Myocyte (in vitro differentiated cells): ENCODE measurements at regions not wholly inside any gene's neighbourhood (a gene's known extent, or its start where the extent isn't known, plus 50 kb on each side); places are given as distances from the start of the nearest gene placed in this dataset.
"Not testable (repeated sequence)": the region's sequence is repeated elsewhere in the genome, so short reads cannot be mapped to it uniquely, and the experiment has no call there.

Source experiments
- DNase-seq: peaks from one replicate; pipeline ENCODE4 v3.0.0-alpha.2; 2012; ENCODE audit warnings: low read depth

DNA sequence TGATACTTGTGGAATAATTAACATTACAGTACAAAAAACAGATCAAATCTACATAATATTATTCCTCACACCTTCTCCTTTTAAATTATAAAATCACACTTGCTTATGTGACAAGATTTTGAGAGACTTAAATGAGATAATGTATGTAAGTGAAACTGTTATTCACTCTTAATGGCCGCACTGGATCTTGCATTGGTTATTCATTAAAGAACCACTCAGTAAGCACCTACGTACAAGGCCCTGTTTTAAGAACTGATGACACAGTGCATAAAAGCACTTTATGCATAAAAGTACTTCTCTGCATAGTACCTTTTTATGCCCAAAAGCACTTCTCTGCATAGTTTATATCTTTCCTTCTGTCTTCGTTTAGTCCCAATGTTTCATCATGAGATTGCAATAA, 172.1 kb downstream of the GOLGA6L6 start:
- DNase-seq: no peak

DNA sequence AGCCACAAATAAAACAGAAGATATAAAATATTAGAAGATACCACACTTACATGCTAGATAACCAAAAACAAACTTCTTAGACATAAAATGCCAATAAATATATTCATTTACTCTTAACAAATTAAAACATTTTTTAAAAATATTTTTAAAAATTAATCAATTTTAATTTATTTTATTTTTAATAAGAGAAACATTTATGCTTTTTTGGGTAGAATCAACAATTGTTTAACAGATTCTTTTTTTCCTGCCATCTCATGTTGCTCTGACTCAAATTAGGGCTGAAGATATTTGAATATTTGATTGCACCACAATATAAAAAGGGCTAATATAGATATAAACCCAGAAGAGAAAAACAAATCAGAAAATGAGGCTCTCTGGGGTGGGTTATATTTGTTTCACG, 172.6 kb downstream of the GOLGA6L6 start:
- no peak for DNase-seq

- DNase-seq: no peak
These were observed 174.5 kb downstream of the GOLGA6L6 start for GRCh38 chr15:20367093-20367492.

DNA sequence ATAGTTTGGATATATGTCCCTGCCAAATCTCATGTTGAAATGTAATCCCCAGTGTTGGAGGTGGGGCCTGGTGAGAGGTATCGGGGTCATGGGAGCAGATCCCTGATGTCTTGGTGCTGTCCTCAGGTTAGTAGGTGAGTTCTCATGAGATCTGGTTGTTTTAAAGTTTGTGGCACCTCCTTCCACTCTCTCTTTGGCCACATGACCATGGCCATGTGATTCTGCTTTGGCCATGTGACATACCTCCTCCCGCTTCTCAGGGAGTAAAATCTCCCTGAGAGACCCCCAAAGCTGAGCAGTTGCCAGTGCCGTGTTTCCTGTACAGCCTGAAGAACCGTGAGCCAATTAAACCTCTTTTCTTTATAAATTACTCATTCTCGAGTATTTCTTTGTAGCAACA, 178.0 kb downstream of the GOLGA6L6 start:
- DNase-seq: not testable (repeated sequence)

- DNase-seq: no peak
These were observed 180.5 kb downstream of the GOLGA6L6 start for GRCh38 chr15:20361091-20361490.

DNA sequence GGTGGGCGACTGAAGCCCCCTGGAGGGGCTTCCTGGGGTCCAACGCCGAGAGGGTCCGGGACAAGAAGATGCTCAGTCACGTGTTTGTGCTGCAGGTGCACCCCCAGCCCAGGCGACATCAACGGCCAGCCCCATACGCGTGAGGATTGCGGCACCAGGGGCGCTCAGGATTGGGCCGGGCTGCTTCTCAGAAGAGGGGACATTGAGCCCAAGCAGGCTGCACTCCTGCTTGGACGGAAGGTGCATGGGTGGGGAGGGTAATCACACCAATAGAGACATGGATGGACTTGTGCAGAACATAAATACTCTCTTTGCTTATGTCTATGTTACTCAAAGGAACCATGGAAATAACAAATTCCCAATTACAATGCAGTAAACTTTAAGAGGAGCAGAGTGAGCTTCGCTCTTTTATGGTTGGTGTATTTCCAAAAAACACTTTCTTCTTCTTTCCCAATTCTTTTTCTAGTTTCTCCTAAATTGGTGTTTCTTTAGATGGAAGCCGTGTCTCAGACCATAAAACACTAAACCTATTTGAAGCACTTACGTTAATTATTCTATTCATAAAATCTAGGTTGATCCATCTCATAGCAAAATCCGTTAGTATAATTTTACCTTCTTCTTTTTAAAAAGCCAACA, 182.7 kb downstream of the GOLGA6L6 start:
- DNase-seq: no peak

DNA sequence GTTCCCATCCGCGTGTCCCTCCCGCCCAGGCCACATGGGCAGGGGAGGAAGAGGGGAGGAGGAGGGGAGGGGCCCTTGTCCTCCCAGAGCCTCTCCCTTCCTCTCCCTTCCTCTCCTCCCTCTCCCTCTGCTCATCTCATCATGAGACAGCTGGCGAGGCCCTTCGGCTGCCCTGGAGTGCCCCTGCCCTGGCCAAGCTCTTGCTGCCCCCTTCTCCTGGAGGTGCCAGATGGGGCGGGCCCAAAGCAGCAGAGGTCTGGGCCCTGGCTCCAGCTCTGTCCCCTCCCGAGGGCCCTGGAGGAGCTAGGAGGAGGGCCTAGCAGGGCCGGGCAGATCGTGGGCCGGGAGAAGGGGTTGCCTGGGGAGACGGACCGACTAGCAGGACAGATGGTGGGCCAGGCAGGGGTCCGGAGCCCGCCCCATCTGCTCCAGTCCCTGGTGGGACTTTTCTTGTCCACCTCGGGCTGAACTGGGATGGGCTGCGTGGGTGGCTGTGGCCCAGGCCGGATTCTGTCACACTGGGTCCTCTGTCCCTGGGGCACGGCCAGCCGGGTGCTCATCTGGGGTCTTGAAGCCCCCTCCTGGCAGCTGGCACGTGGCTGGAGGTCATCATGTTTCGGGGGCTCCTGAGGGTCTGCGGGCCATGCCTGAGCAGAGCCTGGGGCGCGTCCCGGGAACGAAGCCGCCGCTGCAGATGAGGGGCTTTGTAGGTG, 183.4 kb downstream of the GOLGA6L6 start:
- DNase-seq: no peak

- DNase-seq: no peak
These were observed 184.0 kb downstream of the GOLGA6L6 start for GRCh38 chr15:20357481-20358065.

DNA sequence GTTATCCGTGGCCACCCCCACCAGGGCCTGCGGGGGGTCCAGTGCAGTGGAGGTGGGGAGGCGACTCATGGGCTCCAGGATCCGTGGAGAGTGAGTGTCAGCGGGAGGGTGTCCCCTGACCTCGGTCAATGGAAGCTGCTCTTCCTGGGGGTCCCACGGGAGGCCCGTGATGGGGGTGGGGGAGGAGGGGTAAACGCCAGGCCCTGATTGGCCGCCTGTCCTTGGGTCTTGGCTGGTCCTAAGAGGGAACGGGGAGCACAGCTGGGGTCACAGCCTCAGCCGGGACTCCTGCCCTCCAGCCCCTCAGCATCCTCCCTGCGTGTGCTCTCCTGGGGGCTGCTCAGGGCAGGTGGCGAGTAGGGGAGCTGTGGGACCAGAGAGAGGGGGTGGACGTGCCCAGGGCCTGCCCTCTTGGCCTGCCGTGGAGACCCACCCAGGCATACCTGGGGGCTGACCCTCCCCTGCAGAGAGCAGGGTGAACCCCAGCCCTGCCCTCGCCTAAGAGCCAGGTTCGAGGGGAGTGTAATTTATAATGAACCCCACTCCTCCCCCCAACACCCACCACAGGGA, 184.6 kb downstream of the GOLGA6L6 start:
- no peak for DNase-seq

GRCh38 chr15:20356444-20356910, 185.1 kb downstream of the GOLGA6L6 start:
- DNase-seq: peak; percentile 11

- no peak for DNase-seq
These were observed 186.2 kb downstream of the GOLGA6L6 start for GRCh38 chr15:20355256-20355868.

GRCh38 chr15:20354884-20355223, 186.7 kb downstream of the GOLGA6L6 start:
- not testable (repeated sequence) for DNase-seq

DNA sequence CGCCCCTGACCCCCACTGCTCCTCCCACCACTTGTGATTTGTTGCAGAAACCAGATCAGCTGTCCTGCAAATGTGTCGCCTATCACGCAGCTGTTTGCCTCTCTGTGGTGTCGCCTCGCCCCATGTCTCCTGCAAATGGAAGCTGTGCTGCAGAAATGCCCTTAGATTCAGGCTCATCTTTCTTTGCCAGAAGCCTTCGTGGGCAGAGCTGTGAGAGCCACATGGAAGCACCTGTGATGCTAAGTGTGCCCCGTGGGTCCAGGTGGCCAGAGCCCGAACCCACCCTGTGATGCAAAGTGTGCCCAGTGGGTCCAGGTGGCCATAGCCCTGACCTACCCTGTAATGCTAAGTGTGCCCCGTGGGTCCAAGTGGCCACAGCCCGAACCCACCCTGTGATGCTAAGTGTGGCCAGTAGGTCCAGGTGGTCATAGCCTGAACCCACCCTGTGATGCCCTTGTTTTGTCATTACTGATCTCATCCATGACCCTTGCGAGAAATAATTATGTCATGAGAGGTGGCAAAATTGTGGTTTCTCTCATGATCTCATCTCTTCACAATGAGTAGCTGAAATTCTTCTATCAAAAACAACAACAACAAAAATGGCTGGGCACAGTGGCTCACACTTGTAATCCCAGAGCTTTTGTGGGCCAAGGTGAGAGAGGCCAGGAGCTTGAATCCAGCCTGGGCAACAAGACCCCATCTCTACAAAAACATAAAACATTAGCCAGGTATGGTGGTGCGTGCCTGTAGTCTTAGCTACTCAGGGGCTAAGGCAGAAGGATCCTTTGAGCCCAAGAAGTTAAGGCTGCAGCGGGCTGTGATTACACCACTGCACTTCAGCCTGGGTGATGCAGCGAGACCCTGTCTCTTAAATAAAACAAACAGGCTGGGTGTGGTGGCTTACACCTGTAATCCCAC, 187.4 kb downstream of the GOLGA6L6 start:
- DNase-seq: no peak

- DNase-seq: no peak
These were observed 189.1 kb downstream of the GOLGA6L6 start for GRCh38 chr15:20352241-20353200.

- DNase-seq: no peak
These were observed 190.1 kb downstream of the GOLGA6L6 start for GRCh38 chr15:20351448-20351971.

- DNase-seq: no peak
These were observed 191.7 kb downstream of the GOLGA6L6 start for GRCh38 chr15:20349774-20350498.

- no peak for DNase-seq
These were observed 192.5 kb downstream of the GOLGA6L6 start for GRCh38 chr15:20348900-20349773.
